ENCODE measurements at regions not wholly inside any gene's neighbourhood (a gene's known extent, or its start where the extent isn't known, plus 50 kb on each side); places are given as distances from the start of the nearest gene placed in this dataset.

DNA sequence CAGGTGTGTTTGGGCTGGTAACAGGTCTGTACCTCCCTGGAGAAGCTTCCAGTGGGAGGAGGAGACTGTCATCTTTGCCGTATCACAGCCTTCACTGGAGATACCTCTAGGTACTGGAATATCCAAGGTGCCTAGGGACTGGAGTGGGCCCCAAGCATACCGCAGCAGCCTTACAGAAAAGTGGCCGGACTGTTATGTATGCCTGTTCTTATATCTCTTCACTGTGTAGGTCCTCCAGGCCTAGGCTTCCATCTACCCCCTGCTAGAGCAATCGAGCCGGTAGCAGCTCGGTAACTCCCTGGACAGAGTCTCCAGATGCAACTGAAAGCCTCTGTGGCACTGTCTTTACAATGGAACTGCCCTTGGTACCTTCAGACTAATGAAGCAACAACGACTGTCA lies 277.4 kb upstream of the GRIA3 start:
- no peaks in the 10 kb centered on the region for H3K27me3 ChIP-seq (replicated peaks in 1 of 2; ENCODE audit: control insufficient read depth in 2 of 2, insufficient read depth in 2 of 2, low read length in 1 of 2)
- ChIA-PET SMC1A (ENCODE audit: uncharacterized antibody, unreplicated experiment) (no interaction called here), CTCF (no interaction called here), RAD21 (ENCODE audit: unreplicated experiment) (no interaction called here), POLR2A (no interaction called here)
- ATAC-seq (no peak), DNase-seq (ENCODE audit: low read depth, low spot score) (no peak), FAIRE-seq (no peak)
- 32% methylated on average over 7 of the region's 7 CpGs for WGBS (ENCODE audit: insufficient coverage, insufficient replicate concordance, low lambda C conversion rate, missing lambda C conversion rate)
- H3K27ac ChIP-seq (ENCODE audit: control insufficient read depth, insufficient read depth): no peak overlapping the region
- intact Hi-C loops (cut with micrococcal nuclease; ENCODE audit: unreplicated experiment) (no loop called here), in situ Hi-C loops (cut with MboI) (no loop called here)
- no peak overlapping the region for H3K4me2 ChIP-seq (ENCODE audit: control insufficient read depth, insufficient read depth)
- no peaks in the 10 kb centered on the region for H3K79me2 ChIP-seq (ENCODE audit: control insufficient read depth, insufficient read depth, low read length)
- TF ChIP-seq MTA2 (IDR thresholded peaks at IDR 0.05; ENCODE audit: low read depth): no peak
- TF ChIP-seq, protein P1, sequence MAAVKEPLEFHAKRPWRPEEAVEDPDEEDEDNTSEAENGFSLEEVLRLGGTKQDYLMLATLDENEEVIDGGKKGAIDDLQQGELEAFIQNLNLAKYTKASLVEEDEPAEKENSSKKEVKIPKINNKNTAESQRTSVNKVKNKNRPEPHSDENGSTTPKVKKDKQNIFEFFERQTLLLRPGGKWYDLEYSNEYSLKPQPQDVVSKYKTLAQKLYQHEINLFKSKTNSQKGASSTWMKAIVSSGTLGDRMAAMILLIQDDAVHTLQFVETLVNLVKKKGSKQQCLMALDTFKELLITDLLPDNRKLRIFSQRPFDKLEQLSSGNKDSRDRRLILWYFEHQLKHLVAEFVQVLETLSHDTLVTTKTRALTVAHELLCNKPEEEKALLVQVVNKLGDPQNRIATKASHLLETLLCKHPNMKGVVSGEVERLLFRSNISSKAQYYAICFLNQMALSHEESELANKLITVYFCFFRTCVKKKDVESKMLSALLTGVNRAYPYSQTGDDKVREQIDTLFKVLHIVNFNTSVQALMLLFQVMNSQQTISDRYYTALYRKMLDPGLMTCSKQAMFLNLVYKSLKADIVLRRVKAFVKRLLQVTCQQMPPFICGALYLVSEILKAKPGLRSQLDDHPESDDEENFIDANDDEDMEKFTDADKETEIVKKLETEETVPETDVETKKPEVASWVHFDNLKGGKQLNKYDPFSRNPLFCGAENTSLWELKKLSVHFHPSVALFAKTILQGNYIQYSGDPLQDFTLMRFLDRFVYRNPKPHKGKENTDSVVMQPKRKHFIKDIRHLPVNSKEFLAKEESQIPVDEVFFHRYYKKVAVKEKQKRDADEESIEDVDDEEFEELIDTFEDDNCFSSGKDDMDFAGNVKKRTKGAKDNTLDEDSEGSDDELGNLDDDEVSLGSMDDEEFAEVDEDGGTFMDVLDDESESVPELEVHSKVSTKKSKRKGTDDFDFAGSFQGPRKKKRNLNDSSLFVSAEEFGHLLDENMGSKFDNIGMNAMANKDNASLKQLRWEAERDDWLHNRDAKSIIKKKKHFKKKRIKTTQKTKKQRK (IDR thresholded peaks at IDR 0.05; ENCODE audit: low read depth, low read length): no peak
- TF ChIP-seq ZNF622 (IDR thresholded peaks at IDR 0.05): no peak
- TF ChIP-seq FOXK2 (IDR thresholded peaks at IDR 0.05): no peak
- TF ChIP-seq, protein P2, sequence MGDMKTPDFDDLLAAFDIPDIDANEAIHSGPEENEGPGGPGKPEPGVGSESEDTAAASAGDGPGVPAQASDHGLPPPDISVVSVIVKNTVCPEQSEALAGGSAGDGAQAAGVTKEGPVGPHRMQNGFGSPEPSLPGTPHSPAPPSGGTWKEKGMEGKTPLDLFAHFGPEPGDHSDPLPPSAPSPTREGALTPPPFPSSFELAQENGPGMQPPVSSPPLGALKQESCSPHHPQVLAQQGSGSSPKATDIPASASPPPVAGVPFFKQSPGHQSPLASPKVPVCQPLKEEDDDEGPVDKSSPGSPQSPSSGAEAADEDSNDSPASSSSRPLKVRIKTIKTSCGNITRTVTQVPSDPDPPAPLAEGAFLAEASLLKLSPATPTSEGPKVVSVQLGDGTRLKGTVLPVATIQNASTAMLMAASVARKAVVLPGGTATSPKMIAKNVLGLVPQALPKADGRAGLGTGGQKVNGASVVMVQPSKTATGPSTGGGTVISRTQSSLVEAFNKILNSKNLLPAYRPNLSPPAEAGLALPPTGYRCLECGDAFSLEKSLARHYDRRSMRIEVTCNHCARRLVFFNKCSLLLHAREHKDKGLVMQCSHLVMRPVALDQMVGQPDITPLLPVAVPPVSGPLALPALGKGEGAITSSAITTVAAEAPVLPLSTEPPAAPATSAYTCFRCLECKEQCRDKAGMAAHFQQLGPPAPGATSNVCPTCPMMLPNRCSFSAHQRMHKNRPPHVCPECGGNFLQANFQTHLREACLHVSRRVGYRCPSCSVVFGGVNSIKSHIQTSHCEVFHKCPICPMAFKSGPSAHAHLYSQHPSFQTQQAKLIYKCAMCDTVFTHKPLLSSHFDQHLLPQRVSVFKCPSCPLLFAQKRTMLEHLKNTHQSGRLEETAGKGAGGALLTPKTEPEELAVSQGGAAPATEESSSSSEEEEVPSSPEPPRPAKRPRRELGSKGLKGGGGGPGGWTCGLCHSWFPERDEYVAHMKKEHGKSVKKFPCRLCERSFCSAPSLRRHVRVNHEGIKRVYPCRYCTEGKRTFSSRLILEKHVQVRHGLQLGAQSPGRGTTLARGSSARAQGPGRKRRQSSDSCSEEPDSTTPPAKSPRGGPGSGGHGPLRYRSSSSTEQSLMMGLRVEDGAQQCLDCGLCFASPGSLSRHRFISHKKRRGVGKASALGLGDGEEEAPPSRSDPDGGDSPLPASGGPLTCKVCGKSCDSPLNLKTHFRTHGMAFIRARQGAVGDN (IDR thresholded peaks at IDR 0.05): no peak
- no peak for TF ChIP-seq NFIC (IDR thresholded peaks at IDR 0.05; ENCODE audit: low read depth, low read length)
- no peak for TF ChIP-seq TCF7 (IDR thresholded peaks at IDR 0.05; ENCODE audit: borderline replicate concordance)
- no peak for TF ChIP-seq BCL11A (IDR thresholded peaks at IDR 0.05; ENCODE audit: low read depth, low read length)
- no peak for TF ChIP-seq CBFB (IDR thresholded peaks at IDR 0.05; ENCODE audit: low read depth)
- TF ChIP-seq JUND (IDR thresholded peaks at IDR 0.05; ENCODE audit: low read depth, low read length): no peak
- TF ChIP-seq NRF1 (conservative IDR thresholded peaks at IDR 0.05; ENCODE audit: low read depth, low read length): no peak
- TF ChIP-seq NR2C2 (IDR thresholded peaks at IDR 0.05; ENCODE audit: borderline replicate concordance, control insufficient read depth, insufficient read length, low read depth): no peak
- no peak for TF ChIP-seq MEF2A (IDR thresholded peaks at IDR 0.05; ENCODE audit: insufficient read depth, low read depth, low read length)
- no peak for TF ChIP-seq TBL1XR1 (IDR thresholded peaks at IDR 0.05; ENCODE audit: low read depth, low read length)
- TF ChIP-seq ATF7 (IDR thresholded peaks at IDR 0.05; ENCODE audit: low read depth): no peak
- no peak for TF ChIP-seq SREBF2 (IDR thresholded peaks at IDR 0.05; ENCODE audit: low read length)
- no peaks in the 10 kb centered on the region for H3K9me3 ChIP-seq (replicated peaks; ENCODE audit: control insufficient read depth, insufficient read depth, low read length)
- no peaks in the 10 kb centered on the region for H3K36me3 ChIP-seq (ENCODE audit: control insufficient read depth in 2 of 2, insufficient read depth in 2 of 2, low read length in 1 of 2)
- no TSS peak for BruUV-seq (replicated peaks)
- no peaks in the 10 kb centered on the region for H3K4me1 ChIP-seq (ENCODE audit: control insufficient read depth, insufficient read depth, low read length)
- H2AFZ ChIP-seq (ENCODE audit: control insufficient read depth, low read depth, low read length): no peak overlapping the region
- H4K20me1 ChIP-seq (ENCODE audit: control insufficient read depth, insufficient read depth): no peaks in the 10 kb centered on the region
- H3K9ac ChIP-seq (ENCODE audit: control insufficient read depth, insufficient read depth, low read length): no peak overlapping the region
- H3K4me3 ChIP-seq: no peak overlapping the region

All from GM12878 (cell line).